GM12878 (cell line): ENCODE measurements at regions not wholly inside any gene's neighbourhood (a gene's known extent, or its start where the extent isn't known, plus 50 kb on each side); places are given as distances from the start of the nearest gene placed in this dataset.

ENCODE experiments used
- ATAC-seq: fragments of 200-7000 bp; cut with Tn5 transposase; 3 replicates; pipeline ENCODE4 v1.9.1; 2020; ENCODE audit warnings: mild to moderate bottlenecking, moderate library complexity
- BruUV-seq: library from RNA; stranded (reverse); fragments of 400-500 nt; replicated peaks from 2 replicates; lab custom pipeline; 2021; lab: Mats Ljungman, UMichigan
- CTCF ChIA-PET: fragments of 300-600 bp; sonication (Branson Sonifier 250); formaldehyde crosslinking; extraction: SDS; loops from one replicate; lab custom pipeline; 2021; ENCODE audit warnings: inconsistent platforms; lab: Yijun Ruan, JAX
- POLR2A ChIA-PET: fragments of 350-600 bp; formaldehyde crosslinking; extraction: SDS; loops from one replicate; lab custom pipeline; 2021; ENCODE audit warnings: inconsistent platforms; lab: Charles Lee
- RAD21 ChIA-PET: fragments of 300-600 bp; sonication (Branson Sonifier 250); formaldehyde crosslinking; loops from one replicate; lab custom pipeline; 2023; ENCODE audit warnings: antibody characterized with exemption; ENCODE audit not compliant: unreplicated experiment; lab: Charles Lee
- SMC1A ChIA-PET: fragments of 300-600 bp; sonication (Branson Sonifier 250); formaldehyde crosslinking; loops from one replicate; lab custom pipeline; 2023; ENCODE audit not compliant: unreplicated experiment, uncharacterized antibody; lab: Charles Lee
- DNase-seq: peaks from one replicate; pipeline ENCODE4 v3.0.0-alpha.2; 2011; ENCODE audit warnings: low read depth, low spot score
- FAIRE-seq: peaks from 3 replicates; lab custom pipeline; 2011; peaks lifted over from hg19 to GRCh38; lab: Jason Lieb, UNC
- H2AFZ ChIP-seq: 2 replicates; pipeline ENCODE4 v1.6.0; 2011; ENCODE audit warnings: low read depth, low read length, control low read depth; ENCODE audit not compliant: control insufficient read depth
- H3K27ac ChIP-seq: 2 replicates; pipeline ENCODE4 v1.5.1; 2011; ENCODE audit warnings: control low read depth; ENCODE audit not compliant: control insufficient read depth, insufficient read depth
- H3K27me3 ChIP-seq, 2 experiments: replicated peaks in 1 of 2; 2 replicates each; pipeline versions ENCODE4 v1.6.0 to v1.6.1; 2011; ENCODE audit warnings: low read length in 1 of 2; ENCODE audit not compliant: control insufficient read depth in 2 of 2, insufficient read depth in 2 of 2
- H3K36me3 ChIP-seq, 2 experiments: 2 replicates each; pipeline ENCODE4 v1.5.1; 2011; ENCODE audit warnings: low read length in 1 of 2; ENCODE audit not compliant: control insufficient read depth in 2 of 2, insufficient read depth in 2 of 2
- H3K4me1 ChIP-seq: 2 replicates; pipeline ENCODE4 v1.6.1; 2011; ENCODE audit warnings: mild to moderate bottlenecking, low read length, moderate library complexity, mixed read lengths; ENCODE audit not compliant: control insufficient read depth, insufficient read depth
- H3K4me2 ChIP-seq: 2 replicates; pipeline ENCODE4 v1.6.0; 2011; ENCODE audit warnings: control low read depth; ENCODE audit not compliant: control insufficient read depth, insufficient read depth
- H3K4me3 ChIP-seq: fragments of 200-600 bp; sonication (generic); 2 replicates; pipeline ENCODE4 v1.5.1; 2016
- H3K79me2 ChIP-seq: 2 replicates; pipeline ENCODE4 v1.6.0; 2011; ENCODE audit warnings: low read length; ENCODE audit not compliant: control insufficient read depth, insufficient read depth
- H3K9ac ChIP-seq: 2 replicates; pipeline ENCODE4 v1.8.0; 2011; ENCODE audit warnings: low read length, control low read depth, mixed read lengths; ENCODE audit not compliant: control insufficient read depth, insufficient read depth
- H3K9me3 ChIP-seq: replicated peaks from 3 replicates; pipeline ENCODE4 v1.5.1; 2011; ENCODE audit warnings: mild to moderate bottlenecking, low read length; ENCODE audit not compliant: control insufficient read depth, insufficient read depth
- H4K20me1 ChIP-seq: 2 replicates; pipeline ENCODE4 v1.6.0; 2011; ENCODE audit not compliant: control insufficient read depth, insufficient read depth
- ASH2L ChIP-seq: fragments of 300-600, 200-600 bp; sonication (generic); IDR thresholded peaks from 2 replicates; pipeline ENCODE4 v1.6.1; 2017; ENCODE audit warnings: low read depth, mild to moderate bottlenecking, borderline replicate concordance
- BHLHE40 ChIP-seq, 2 experiments: fragments of 450-650 bp in 1 of 2; IDR thresholded peaks; 2 replicates each; pipeline ENCODE4 v1.6.1; 2011 to 2017; ENCODE audit warnings: low read depth in 2 of 2, borderline replicate concordance in 1 of 2, improper control_type of control experiment in 1 of 2, low read length in 1 of 2, mild to moderate bottlenecking in 1 of 2
- BMI1 ChIP-seq: fragments of 450-650 bp; IDR thresholded peaks from 2 replicates; pipeline ENCODE4 v1.6.1; 2016; ENCODE audit warnings: mild to moderate bottlenecking, moderate library complexity, borderline replicate concordance
- BRCA1 ChIP-seq: IDR thresholded peaks from 2 replicates; pipeline ENCODE4 v1.6.1; 2011; ENCODE audit warnings: low read depth, low read length, improper control_type of control experiment
- CBX5 ChIP-seq: sonication (generic); IDR thresholded peaks from 2 replicates; pipeline ENCODE4 v1.6.1; 2016; ENCODE audit warnings: low read depth, moderate library complexity, mild to moderate bottlenecking, inconsistent platforms
- CHD1 ChIP-seq: IDR thresholded peaks from 2 replicates; pipeline ENCODE4 v1.6.1; 2012; ENCODE audit warnings: low read depth, low read length, improper control_type of control experiment
- DPF2 ChIP-seq: fragments of 450-650 bp; IDR thresholded peaks from 2 replicates; pipeline ENCODE4 v1.6.1; 2017; ENCODE audit warnings: mild to moderate bottlenecking
- GABPA ChIP-seq: IDR thresholded peaks from 2 replicates; pipeline ENCODE4 v1.6.1; 2014; ENCODE audit warnings: antibody characterized with exemption, low read depth, mild to moderate bottlenecking, inconsistent platforms
- IKZF2 ChIP-seq, 2 experiments: fragments of 450-650 bp; IDR thresholded peaks; 2 replicates each; pipeline ENCODE4 v1.6.1; 2017; ENCODE audit warnings: mild to moderate bottlenecking in 2 of 2, moderate library complexity in 2 of 2
- KAT2A ChIP-seq: conservative IDR thresholded peaks from 2 replicates; pipeline ENCODE4 v1.6.1; 2011; ENCODE audit warnings: low read depth, low read length; ENCODE audit not compliant: control insufficient read depth
- RELA ChIP-seq: fragments of 450-650 bp; IDR thresholded peaks from 2 replicates; pipeline ENCODE4 v1.8.0; 2014; ENCODE audit warnings: borderline replicate concordance; ENCODE audit not compliant: partially characterized antibody
- SIX5 ChIP-seq: IDR thresholded peaks from 2 replicates; pipeline ENCODE4 v1.6.1; 2011; ENCODE audit warnings: mild to moderate bottlenecking, low read depth, low read length, moderate library complexity; ENCODE audit not compliant: severe bottlenecking
- SMC3 ChIP-seq: IDR thresholded peaks from 2 replicates; pipeline ENCODE4 v1.6.1; 2011; ENCODE audit warnings: low read length, improper control_type of control experiment, borderline replicate concordance
- SREBF1 ChIP-seq: IDR thresholded peaks from 2 replicates; pipeline ENCODE4 v1.6.1; 2012; ENCODE audit warnings: mild to moderate bottlenecking, low read length
- TARDBP ChIP-seq: IDR thresholded peaks from 2 replicates; pipeline ENCODE4 v1.6.1; 2016; ENCODE audit warnings: borderline replicate concordance
- WGBS: methylation state at CpG from one replicate; pipeline ENCODE4 v1.1.6; 2016; ENCODE audit warnings: low lambda C conversion rate; ENCODE audit not compliant: insufficient replicate concordance, insufficient coverage; ENCODE audit errors: missing lambda C conversion rate; 5-methylcytosine and 5-hydroxymethylcytosine counted together
- in situ Hi-C: fragments of 300-500 bp; cut with MboI; formaldehyde crosslinking; loops from 9 replicates; pipeline ENCODE4 v1.14.3; 2018; ENCODE audit warnings: mixed read lengths
- intact Hi-C: fragments of 100-400 bp; cut with micrococcal nuclease; formaldehyde crosslinking; loops from one replicate; pipeline ENCODE4 v1.14.2; 2022; ENCODE audit not compliant: unreplicated experiment
- TF ChIP-seq, protein P1 (sequence below): IDR thresholded peaks from 2 replicates; pipeline ENCODE4 v1.6.1; 2011; ENCODE audit warnings: mild to moderate bottlenecking, low read depth, low read length, moderate library complexity; ENCODE audit not compliant: insufficient replicate concordance

DNA sequence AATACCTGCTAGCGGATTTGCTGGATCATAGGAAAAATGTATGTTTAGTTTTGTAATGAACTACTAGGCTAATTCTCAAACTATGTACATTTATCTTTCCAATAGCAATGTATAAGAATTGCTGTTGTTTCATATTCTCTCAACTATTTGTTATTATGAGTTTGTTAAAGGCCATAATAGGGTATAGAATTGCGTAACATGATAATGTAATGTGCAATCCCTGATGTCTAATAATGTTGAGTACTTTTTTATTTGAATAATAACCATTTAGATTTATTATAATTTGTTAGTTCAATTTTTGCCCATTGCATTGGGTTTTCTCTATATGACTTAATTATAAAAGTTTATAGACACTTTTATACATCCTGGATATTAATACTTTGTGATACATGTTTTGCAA lies 801.6 kb downstream of the LUZP2 start:
- no peak overlapping the region for H3K9ac ChIP-seq
- no peaks in the 10 kb centered on the region for H3K27me3 ChIP-seq
- CTCF ChIA-PET = no interaction called here
- H3K4me2 ChIP-seq = no peak overlapping the region
- H3K9me3 ChIP-seq = no peaks in the 10 kb centered on the region
- FAIRE-seq = no peak
- no peaks in the 10 kb centered on the region for H3K79me2 ChIP-seq
- TF ChIP-seq DPF2 = no peak
- no peak for TF ChIP-seq RELA
- TF ChIP-seq BHLHE40 (IDR thresholded peaks at IDR 0.05; ENCODE audit: borderline replicate concordance in 1 of 2, low read depth in 2 of 2, low read length in 1 of 2) = no peak
- TF ChIP-seq SMC3 = no peak
- TF ChIP-seq IKZF2 (IDR thresholded peaks at IDR 0.05) = no peak
- TF ChIP-seq SIX5 = no peak
- TF ChIP-seq TARDBP = no peak
- no peak for TF ChIP-seq BMI1
- TF ChIP-seq KAT2A = no peak
- TF ChIP-seq CHD1 = no peak
- no peak for TF ChIP-seq ASH2L
- TF ChIP-seq GABPA = no peak
- no peak for TF ChIP-seq BRCA1
- no peak for TF ChIP-seq SREBF1
- no peak for TF ChIP-seq CBX5
- TF ChIP-seq, protein P1, sequence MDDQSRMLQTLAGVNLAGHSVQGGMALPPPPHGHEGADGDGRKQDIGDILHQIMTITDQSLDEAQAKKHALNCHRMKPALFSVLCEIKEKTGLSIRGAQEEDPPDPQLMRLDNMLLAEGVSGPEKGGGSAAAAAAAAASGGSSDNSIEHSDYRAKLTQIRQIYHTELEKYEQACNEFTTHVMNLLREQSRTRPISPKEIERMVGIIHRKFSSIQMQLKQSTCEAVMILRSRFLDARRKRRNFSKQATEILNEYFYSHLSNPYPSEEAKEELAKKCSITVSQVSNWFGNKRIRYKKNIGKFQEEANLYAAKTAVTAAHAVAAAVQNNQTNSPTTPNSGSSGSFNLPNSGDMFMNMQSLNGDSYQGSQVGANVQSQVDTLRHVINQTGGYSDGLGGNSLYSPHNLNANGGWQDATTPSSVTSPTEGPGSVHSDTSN = no peak
- TF ChIP-seq, all 136 proteins: peak for 0
- 33% methylated on average over 2 of the region's 2 CpGs for WGBS
- ChIA-PET POLR2A (no interaction called here), SMC1A (no interaction called here), RAD21 (no interaction called here)
- intact Hi-C loops (no loop called here), in situ Hi-C loops (no loop called here)
- BruUV-seq = no TSS peak
- H3K4me3 ChIP-seq = no peak overlapping the region
- DNase-seq (no peak), ATAC-seq (no peak)
- no peak overlapping the region for H2AFZ ChIP-seq
- H3K36me3 ChIP-seq = no peaks in the 10 kb centered on the region
- no peaks in the 10 kb centered on the region for H3K4me1 ChIP-seq
- H3K27ac ChIP-seq = no peak overlapping the region
- H4K20me1 ChIP-seq = no peaks in the 10 kb centered on the region
